GM12878 (cell line): ENCODE measurements at regions not wholly inside any gene's neighbourhood (a gene's known extent, or its start where the extent isn't known, plus 50 kb on each side); places are given as distances from the start of the nearest gene placed in this dataset.

Source experiments
- ATAC-seq: fragments of 200-7000 bp; cut with Tn5 transposase; 3 replicates; pipeline ENCODE4 v1.9.1; 2020; ENCODE audit warnings: mild to moderate bottlenecking, moderate library complexity
- BruUV-seq: library from RNA; stranded (reverse); fragments of 400-500 nt; replicated peaks from 2 replicates; lab custom pipeline; 2021; lab: Mats Ljungman, UMichigan
- CTCF ChIA-PET: fragments of 300-600 bp; sonication (Branson Sonifier 250); formaldehyde crosslinking; extraction: SDS; loops from one replicate; lab custom pipeline; 2021; ENCODE audit warnings: inconsistent platforms; lab: Yijun Ruan, JAX
- POLR2A ChIA-PET: fragments of 350-600 bp; formaldehyde crosslinking; extraction: SDS; loops from one replicate; lab custom pipeline; 2021; ENCODE audit warnings: inconsistent platforms; lab: Charles Lee
- RAD21 ChIA-PET: fragments of 300-600 bp; sonication (Branson Sonifier 250); formaldehyde crosslinking; loops from one replicate; lab custom pipeline; 2023; ENCODE audit warnings: antibody characterized with exemption; ENCODE audit not compliant: unreplicated experiment; lab: Charles Lee
- SMC1A ChIA-PET: fragments of 300-600 bp; sonication (Branson Sonifier 250); formaldehyde crosslinking; loops from one replicate; lab custom pipeline; 2023; ENCODE audit not compliant: unreplicated experiment, uncharacterized antibody; lab: Charles Lee
- DNase-seq: peaks from one replicate; pipeline ENCODE4 v3.0.0-alpha.2; 2011; ENCODE audit warnings: low read depth, low spot score
- FAIRE-seq: peaks from 3 replicates; lab custom pipeline; 2011; peaks lifted over from hg19 to GRCh38; lab: Jason Lieb, UNC
- H2AFZ ChIP-seq: 2 replicates; pipeline ENCODE4 v1.6.0; 2011; ENCODE audit warnings: low read depth, low read length, control low read depth; ENCODE audit not compliant: control insufficient read depth
- H3K27ac ChIP-seq: 2 replicates; pipeline ENCODE4 v1.5.1; 2011; ENCODE audit warnings: control low read depth; ENCODE audit not compliant: control insufficient read depth, insufficient read depth
- H3K27me3 ChIP-seq, 2 experiments: replicated peaks in 1 of 2; 2 replicates each; pipeline versions ENCODE4 v1.6.0 to v1.6.1; 2011; ENCODE audit warnings: low read length in 1 of 2; ENCODE audit not compliant: control insufficient read depth in 2 of 2, insufficient read depth in 2 of 2
- H3K36me3 ChIP-seq, 2 experiments: 2 replicates each; pipeline ENCODE4 v1.5.1; 2011; ENCODE audit warnings: low read length in 1 of 2; ENCODE audit not compliant: control insufficient read depth in 2 of 2, insufficient read depth in 2 of 2
- H3K4me1 ChIP-seq: 2 replicates; pipeline ENCODE4 v1.6.1; 2011; ENCODE audit warnings: mild to moderate bottlenecking, low read length, moderate library complexity, mixed read lengths; ENCODE audit not compliant: control insufficient read depth, insufficient read depth
- H3K4me2 ChIP-seq: 2 replicates; pipeline ENCODE4 v1.6.0; 2011; ENCODE audit warnings: control low read depth; ENCODE audit not compliant: control insufficient read depth, insufficient read depth
- H3K4me3 ChIP-seq: fragments of 200-600 bp; sonication (generic); 2 replicates; pipeline ENCODE4 v1.5.1; 2016
- H3K79me2 ChIP-seq: 2 replicates; pipeline ENCODE4 v1.6.0; 2011; ENCODE audit warnings: low read length; ENCODE audit not compliant: control insufficient read depth, insufficient read depth
- H3K9ac ChIP-seq: 2 replicates; pipeline ENCODE4 v1.8.0; 2011; ENCODE audit warnings: low read length, control low read depth, mixed read lengths; ENCODE audit not compliant: control insufficient read depth, insufficient read depth
- H3K9me3 ChIP-seq: replicated peaks from 3 replicates; pipeline ENCODE4 v1.5.1; 2011; ENCODE audit warnings: mild to moderate bottlenecking, low read length; ENCODE audit not compliant: control insufficient read depth, insufficient read depth
- H4K20me1 ChIP-seq: 2 replicates; pipeline ENCODE4 v1.6.0; 2011; ENCODE audit not compliant: control insufficient read depth, insufficient read depth
- ASH2L ChIP-seq: fragments of 300-600, 200-600 bp; sonication (generic); IDR thresholded peaks from 2 replicates; pipeline ENCODE4 v1.6.1; 2017; ENCODE audit warnings: low read depth, mild to moderate bottlenecking, borderline replicate concordance
- CREB1 ChIP-seq: IDR thresholded peaks from 2 replicates; pipeline ENCODE4 v1.6.1; 2012; ENCODE audit warnings: low read depth, mild to moderate bottlenecking, inconsistent platforms
- EZH2 ChIP-seq: IDR thresholded peaks from 2 replicates; pipeline ENCODE4 v1.6.1; 2012; ENCODE audit warnings: low read depth, mild to moderate bottlenecking, control low read depth, inconsistent platforms, low read length, borderline replicate concordance; ENCODE audit not compliant: control insufficient read depth
- GABPA ChIP-seq: IDR thresholded peaks from 2 replicates; pipeline ENCODE4 v1.6.1; 2014; ENCODE audit warnings: antibody characterized with exemption, low read depth, mild to moderate bottlenecking, inconsistent platforms
- HDGF ChIP-seq: fragments of 450-650 bp; IDR thresholded peaks from 2 replicates; pipeline ENCODE4 v1.6.1; 2016; ENCODE audit warnings: antibody characterized with exemption
- MTA2 ChIP-seq: fragments of 450-650 bp; IDR thresholded peaks from 2 replicates; pipeline ENCODE4 v1.6.1; 2016; ENCODE audit warnings: low read depth, mild to moderate bottlenecking, moderate library complexity
- PML ChIP-seq: IDR thresholded peaks from 2 replicates; pipeline ENCODE4 v1.6.1; 2012; ENCODE audit warnings: low read length, inconsistent platforms
- POLR2A ChIP-seq: IDR thresholded peaks from 2 replicates; pipeline ENCODE4 v1.6.1; 2011; ENCODE audit warnings: low read depth, mild to moderate bottlenecking, low read length
- RBBP5 ChIP-seq: fragments of 200-600 bp; sonication (generic); conservative IDR thresholded peaks from 2 replicates; pipeline ENCODE4 v1.6.1; 2016
- RELB ChIP-seq: fragments of 450-650 bp; IDR thresholded peaks from 2 replicates; pipeline ENCODE4 v1.6.1; 2017; ENCODE audit warnings: low read depth, mild to moderate bottlenecking, moderate library complexity
- SMAD5 ChIP-seq: IDR thresholded peaks from 2 replicates; pipeline ENCODE4 v1.6.1; 2016; ENCODE audit warnings: antibody characterized with exemption, low read depth
- SPI1 ChIP-seq: IDR thresholded peaks from 2 replicates; pipeline ENCODE4 v1.6.1; 2011; ENCODE audit warnings: low read depth, mild to moderate bottlenecking, low read length, moderate library complexity, borderline replicate concordance; ENCODE audit not compliant: insufficient read depth
- WGBS: methylation state at CpG from one replicate; pipeline ENCODE4 v1.1.6; 2016; ENCODE audit warnings: low lambda C conversion rate; ENCODE audit not compliant: insufficient replicate concordance, insufficient coverage; ENCODE audit errors: missing lambda C conversion rate; 5-methylcytosine and 5-hydroxymethylcytosine counted together
- in situ Hi-C: fragments of 300-500 bp; cut with MboI; formaldehyde crosslinking; loops from 9 replicates; pipeline ENCODE4 v1.14.3; 2018; ENCODE audit warnings: mixed read lengths
- intact Hi-C: fragments of 100-400 bp; cut with micrococcal nuclease; formaldehyde crosslinking; loops from one replicate; pipeline ENCODE4 v1.14.2; 2022; ENCODE audit not compliant: unreplicated experiment
- TF ChIP-seq, protein P1 (sequence below): fragments of 450-650 bp; conservative IDR thresholded peaks from 2 replicates; pipeline ENCODE4 v1.6.1; 2017; ENCODE audit warnings: mild to moderate bottlenecking, moderate library complexity

DNA sequence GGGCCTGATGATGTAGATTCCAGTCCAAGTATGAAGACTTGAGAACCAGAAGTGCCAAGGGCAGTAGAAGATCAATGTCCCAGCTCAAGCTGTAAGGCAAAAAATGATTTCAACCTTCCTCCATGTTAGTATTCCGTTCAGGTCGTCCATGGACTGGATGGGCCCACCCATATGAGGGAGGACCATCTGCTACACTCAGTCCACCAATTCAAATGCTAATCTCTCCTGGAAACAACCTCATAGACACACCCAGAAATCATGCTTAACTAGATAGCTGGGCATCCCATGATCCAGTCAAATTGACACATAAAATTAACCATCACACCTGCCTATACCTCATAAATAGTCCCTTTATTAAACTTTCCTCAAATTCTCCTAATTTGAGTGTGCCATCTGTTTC is 73.3 kb upstream of the NFASC start:
- no peak for DNase-seq
- in situ Hi-C loops, result no loop called here
- TF ChIP-seq RELB (no peak), SPI1 (no peak), SMAD5 (no peak), ASH2L (no peak), PML (no peak), HDGF (no peak), RBBP5 (no peak), POLR2A (no peak), GABPA (no peak), MTA2 (no peak), EZH2 (no peak), CREB1 (no peak)
- TF ChIP-seq, protein P1, sequence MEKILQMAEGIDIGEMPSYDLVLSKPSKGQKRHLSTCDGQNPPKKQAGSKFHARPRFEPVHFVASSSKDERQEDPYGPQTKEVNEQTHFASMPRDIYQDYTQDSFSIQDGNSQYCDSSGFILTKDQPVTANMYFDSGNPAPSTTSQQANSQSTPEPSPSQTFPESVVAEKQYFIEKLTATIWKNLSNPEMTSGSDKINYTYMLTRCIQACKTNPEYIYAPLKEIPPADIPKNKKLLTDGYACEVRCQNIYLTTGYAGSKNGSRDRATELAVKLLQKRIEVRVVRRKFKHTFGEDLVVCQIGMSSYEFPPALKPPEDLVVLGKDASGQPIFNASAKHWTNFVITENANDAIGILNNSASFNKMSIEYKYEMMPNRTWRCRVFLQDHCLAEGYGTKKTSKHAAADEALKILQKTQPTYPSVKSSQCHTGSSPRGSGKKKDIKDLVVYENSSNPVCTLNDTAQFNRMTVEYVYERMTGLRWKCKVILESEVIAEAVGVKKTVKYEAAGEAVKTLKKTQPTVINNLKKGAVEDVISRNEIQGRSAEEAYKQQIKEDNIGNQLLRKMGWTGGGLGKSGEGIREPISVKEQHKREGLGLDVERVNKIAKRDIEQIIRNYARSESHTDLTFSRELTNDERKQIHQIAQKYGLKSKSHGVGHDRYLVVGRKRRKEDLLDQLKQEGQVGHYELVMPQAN, result no peak
- TF ChIP-seq, all 136 proteins: peak for 0
- POLR2A ChIA-PET, result no interaction called here
- H3K36me3 ChIP-seq, result no peaks in the 10 kb centered on the region
- WGBS, result 0% methylated on average over 2 of the region's 2 CpGs
- no peak for ATAC-seq
- H3K9ac ChIP-seq, result no peak overlapping the region
- H3K4me1 ChIP-seq, result no peaks in the 10 kb centered on the region
- H4K20me1 ChIP-seq, result no peaks in the 10 kb centered on the region
- no peak for FAIRE-seq
- SMC1A ChIA-PET, result interaction anchor here (1.7 kb wide), 1 partner anchor 9 kb away, joined by 6 read pairs; no protein-coding TSS in a partner anchor
- H3K79me2 ChIP-seq, result no peaks in the 10 kb centered on the region
- RAD21 ChIA-PET, result interaction anchor here (1.7 kb wide), 1 partner anchor 10 kb away, joined by 7 read pairs; no protein-coding TSS in a partner anchor
- H3K9me3 ChIP-seq, result no peaks in the 10 kb centered on the region
- no peak overlapping the region for H3K4me3 ChIP-seq
- no peak overlapping the region for H3K4me2 ChIP-seq
- CTCF ChIA-PET, result interaction anchor here (8.8 kb wide), 1 partner anchor 9 kb away, joined by 130 read pairs; no protein-coding TSS in a partner anchor
- no TSS peak for BruUV-seq
- no peak overlapping the region for H3K27ac ChIP-seq
- H2AFZ ChIP-seq, result no peak overlapping the region
- peaks cover 0 to 10% of the 10 kb centered on the region in 2 experiments; a peak in 3 of 4 replicates for H3K27me3 ChIP-seq
- intact Hi-C loops, result no loop called here
